ENCODE measurements at regions not wholly inside any gene's neighbourhood (a gene's known extent, or its start where the extent isn't known, plus 50 kb on each side); places are given as distances from the start of the nearest gene placed in this dataset.

GRCh38 chr12:126436041-126436440 is 1370.8 kb downstream of the AACS start:
- H3K79me1 ChIP-seq (ENCODE audit: insufficient read depth, low read depth, low read length, poor library complexity, severe bottlenecking): no peaks in the 10 kb centered on the region
- H3K9me3 ChIP-seq (ENCODE audit: control insufficient read depth, low read depth, low read length): no peaks in the 10 kb centered on the region
- H3K9ac ChIP-seq (ENCODE audit: extremely low read depth, insufficient read length, low read length): no peak overlapping the region
- no peaks in the 10 kb centered on the region for H3K4me1 ChIP-seq (ENCODE audit: insufficient read depth, low read length)
- no peak overlapping the region for H3K4me2 ChIP-seq (ENCODE audit: insufficient read depth, insufficient read length, low read length)
- no peak overlapping the region for H2BK5ac ChIP-seq (ENCODE audit: insufficient read length, low read length)
- TF ChIP-seq CTCF (conservative IDR thresholded peaks at IDR 0.05): no peak
- H3K27me3 ChIP-seq (ENCODE audit: insufficient read depth, low read length): no peaks in the 10 kb centered on the region
- H3K56ac ChIP-seq (ENCODE audit: insufficient read length, low read depth, low read length): no peak overlapping the region
- H4K20me1 ChIP-seq (ENCODE audit: control insufficient read depth, insufficient read depth, insufficient read length): no peaks in the 10 kb centered on the region
- H3K4ac ChIP-seq (ENCODE audit: low read depth, low read length): no peak overlapping the region
- no peaks in the 10 kb centered on the region; a peak in 2 of 5 replicates for H3K9me3 Mint-ChIP-seq
- H2BK12ac ChIP-seq (ENCODE audit: insufficient read length, low read depth, low read length): no peak overlapping the region
- no peak overlapping the region for H2BK15ac ChIP-seq (ENCODE audit: low read depth, low read length)
- H2AK5ac ChIP-seq (ENCODE audit: insufficient read length, low read length): no peak overlapping the region
- no peak overlapping the region for H2AFZ ChIP-seq (ENCODE audit: low read length)
- DNase-seq: no peak
- H3K4me3 Mint-ChIP-seq: no peak overlapping the region
- H2BK20ac ChIP-seq (ENCODE audit: low read depth, low read length, poor library complexity, severe bottlenecking): no peak overlapping the region
- no peak overlapping the region for H3K23ac ChIP-seq (ENCODE audit: insufficient read length, low read depth, low read length)
- WGBS (ENCODE audit: extremely low coverage, insufficient read length, low lambda C conversion rate): no CpG with 5 or more reads among the region's 3 CpGs
- no peak overlapping the region for H4K5ac ChIP-seq (ENCODE audit: insufficient read length, low read depth, low read length)
- no peak overlapping the region for H2BK120ac ChIP-seq (ENCODE audit: low read depth, low read length, poor library complexity, severe bottlenecking)
- no peak overlapping the region for H4K8ac ChIP-seq (replicated peaks; ENCODE audit: insufficient read length, low read depth, low read length)
- no peak overlapping the region for H3K14ac ChIP-seq (ENCODE audit: insufficient read depth, low read length)
- H3K23me2 ChIP-seq (ENCODE audit: insufficient read length, low read depth, low read length, poor library complexity, severe bottlenecking): no peaks in the 10 kb centered on the region
- no peak overlapping the region for H4K91ac ChIP-seq (ENCODE audit: insufficient read length, low read depth, low read length)
- peaks cover 8% of the 10 kb centered on the region in 2 experiments for H3K4me1 Mint-ChIP-seq
- no peak overlapping the region for H3K27ac Mint-ChIP-seq
- no peak overlapping the region for H3T11ph ChIP-seq (ENCODE audit: low read length)
- H3K27ac ChIP-seq (ENCODE audit: insufficient read length, low read depth, low read length): no peak overlapping the region
- H3K27me3 Mint-ChIP-seq (ENCODE audit: low read depth): no peaks in the 10 kb centered on the region
- H3K36me3 Mint-ChIP-seq (ENCODE audit: insufficient read depth in 1 of 3, low read depth in 3 of 3): no peaks in the 10 kb centered on the region
- H3K18ac ChIP-seq (ENCODE audit: insufficient read length, low read depth, low read length): no peak overlapping the region
- H3K79me2 ChIP-seq (ENCODE audit: insufficient read depth, low read length): no peaks in the 10 kb centered on the region

All from H9 (cell line).